Vagina (tissue), 2 donors: ENCODE measurements at regions not wholly inside any gene's neighbourhood (a gene's known extent, or its start where the extent isn't known, plus 50 kb on each side); places are given as distances from the start of the nearest gene placed in this dataset.
"Not testable (repeated sequence)": the region's sequence is repeated elsewhere in the genome, so short reads cannot be mapped to it uniquely, and the experiment has no call there.

Experiments used
- DNase-seq, 2 donors: peaks; one replicate each; pipeline ENCODE4 v3.0.0-alpha.2; 2017; ENCODE audit errors: extremely low spot score in 2 of 2
- H3K27ac ChIP-seq: fragments of 200-600 bp; sonication (generic); one replicate; pipeline ENCODE4 v1.5.1; 2019
- H3K27me3 ChIP-seq: fragments of 200-600 bp; sonication (generic); one replicate; pipeline ENCODE4 v1.5.1; 2019
- H3K36me3 ChIP-seq, 2 donors: fragments of 200-600 bp; sonication (generic); one replicate each; pipeline ENCODE4 v1.5.1; 2017 to 2019
- H3K4me1 ChIP-seq: fragments of 200-600 bp; sonication (generic); one replicate; pipeline ENCODE4 v1.5.1; 2019
- H3K4me3 ChIP-seq, 2 donors: fragments of 200-600 bp; sonication (generic); 1 replicate in 1 of 2; 2 replicates in 1 of 2; pipeline ENCODE4 v1.5.1; 2016 to 2019
- H3K9me3 ChIP-seq: fragments of 200-600 bp; sonication (generic); one replicate; pipeline ENCODE4 v1.5.1; 2019
- CTCF ChIP-seq, 3 experiments: fragments of 450-650 bp in 2 of 3; fragments of 200-600 bp in 1 of 3; sonication (generic) in 1 of 3; IDR thresholded peaks; one replicate each; pipeline ENCODE4 v1.5.1; 2017 to 2019; ENCODE audit warnings: antibody characterized with exemption in 3 of 3, mild to moderate bottlenecking in 2 of 3, moderate library complexity in 2 of 3
- POLR2A ChIP-seq, 2 donors: fragments of 450-650 bp; IDR thresholded peaks; one replicate each; pipeline ENCODE4 v1.6.1; 2017; ENCODE audit warnings: antibody characterized with exemption in 2 of 2, mild to moderate bottlenecking in 2 of 2, moderate library complexity in 2 of 2
- POLR2AphosphoS5 ChIP-seq, 2 donors: sonication (generic); formaldehyde crosslinking; IDR thresholded peaks; one replicate each; pipeline ENCODE4 v1.9.0; 2017; ENCODE audit warnings: antibody characterized with exemption in 2 of 2, mild to moderate bottlenecking in 2 of 2, low read depth in 1 of 2; ENCODE audit not compliant: insufficient read depth in 1 of 2
- intact Hi-C: fragments of 100-400 bp; cut with DNase I; formaldehyde crosslinking; loops from one replicate; pipeline ENCODE4 v1.15.1; 2023

- Histone ChIP-seq H3K4me3 (no peak overlapping the region), H3K4me1 (no peaks in the 10 kb centered on the region), H3K36me3 (no peaks in the 10 kb centered on the region), H3K9me3 (no peaks in the 10 kb centered on the region), H3K27me3 (no peaks in the 10 kb centered on the region), H3K27ac (no peak overlapping the region)
- TF ChIP-seq POLR2AphosphoS5 (IDR thresholded peaks at IDR 0.05; ENCODE audit: insufficient read depth in 1 of 2, low read depth in 1 of 2) (no peak), CTCF (IDR thresholded peaks at IDR 0.05) (no peak), POLR2A (IDR thresholded peaks at IDR 0.05) (no peak)
- intact Hi-C loops: no loop called here
- no peak for DNase-seq
Measured at GRCh38 chr4:160110891-160111290, 1008.0 kb downstream of the RAPGEF2 start.

DNA sequence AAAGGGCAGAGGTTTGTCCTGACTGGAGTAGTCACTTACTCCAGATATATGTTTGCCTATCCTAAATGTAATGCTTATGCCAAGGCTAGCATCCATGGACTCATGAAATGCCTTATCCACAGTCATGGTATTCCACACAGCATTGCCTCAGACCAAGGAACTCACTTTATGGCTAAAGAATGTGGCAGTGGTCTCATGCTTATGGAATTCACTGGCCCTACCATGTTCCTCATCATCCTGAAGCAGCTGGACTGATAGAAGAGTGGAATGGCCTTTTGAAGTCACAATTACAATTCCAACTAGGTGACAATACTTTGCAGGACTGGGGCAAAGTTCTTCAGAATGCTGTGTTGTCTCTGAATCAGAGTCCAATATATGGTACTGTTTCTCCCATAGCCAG is 1014.8 kb downstream of the RAPGEF2 start:
- Histone ChIP-seq H3K4me1 (no peaks in the 10 kb centered on the region), H3K27me3 (no peaks in the 10 kb centered on the region), H3K4me3 (no peak overlapping the region), H3K9me3 (no peaks in the 10 kb centered on the region), H3K27ac (no peak overlapping the region), H3K36me3 (no peaks in the 10 kb centered on the region)
- intact Hi-C loops: no loop called here
- TF ChIP-seq POLR2AphosphoS5 (IDR thresholded peaks at IDR 0.05; ENCODE audit: insufficient read depth in 1 of 2, low read depth in 1 of 2): no peak
- TF ChIP-seq POLR2A (IDR thresholded peaks at IDR 0.05): no peak
- TF ChIP-seq CTCF (IDR thresholded peaks at IDR 0.05): no peak
- DNase-seq: no peak

DNA sequence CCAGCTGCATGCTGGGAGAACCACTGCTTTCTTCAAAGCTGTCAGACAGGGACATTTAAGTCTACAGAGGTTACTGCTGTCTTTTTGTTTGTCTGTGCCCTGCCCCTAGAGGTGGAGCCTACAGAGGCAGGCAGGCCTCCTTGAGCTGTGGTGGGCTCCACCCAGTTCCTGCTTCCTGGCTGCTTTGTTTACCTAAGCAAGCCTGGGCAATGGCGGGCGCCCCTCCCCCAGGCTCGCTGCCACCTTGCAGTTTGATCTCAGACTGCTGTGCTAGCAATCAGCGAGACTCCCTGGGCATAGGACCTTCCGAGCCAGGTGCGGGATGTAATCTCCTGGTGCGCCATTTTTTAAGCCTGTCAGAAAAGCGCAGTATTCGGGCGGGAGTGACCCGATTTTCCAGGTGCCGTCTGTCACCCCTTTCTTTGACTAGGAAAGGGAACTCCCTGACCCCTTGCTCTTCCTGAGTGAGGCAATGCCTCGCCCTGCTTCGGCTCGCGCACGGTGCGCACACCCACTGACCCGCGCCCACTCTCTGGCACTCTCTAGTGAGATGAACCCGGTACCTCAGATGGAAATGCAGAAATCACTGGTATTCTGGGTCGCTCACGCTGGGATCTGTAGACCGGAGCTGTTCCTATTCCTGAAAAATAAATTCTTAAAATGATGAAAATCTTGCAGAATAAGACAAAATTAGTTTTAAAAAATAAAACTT is 1022.9 kb downstream of the RAPGEF2 start:
- H3K9me3 ChIP-seq, H3K4me3 ChIP-seq, H3K27me3 ChIP-seq, H3K27ac ChIP-seq, H3K4me1 ChIP-seq, intact Hi-C loops, DNase-seq, H3K36me3 ChIP-seq: not testable (repeated sequence)

GRCh38 chr4:160127211-160127610 is 1024.3 kb downstream of the RAPGEF2 start:
- Histone ChIP-seq H3K4me3 (no peak overlapping the region), H3K4me1 (no peaks in the 10 kb centered on the region), H3K27me3 (no peaks in the 10 kb centered on the region), H3K27ac (no peak overlapping the region), H3K9me3 (no peaks in the 10 kb centered on the region), H3K36me3 (no peaks in the 10 kb centered on the region)
- DNase-seq: no peak
- TF ChIP-seq POLR2AphosphoS5 (IDR thresholded peaks at IDR 0.05; ENCODE audit: insufficient read depth in 1 of 2, low read depth in 1 of 2): no peak
- no peak for TF ChIP-seq POLR2A (IDR thresholded peaks at IDR 0.05)
- no peak for TF ChIP-seq CTCF (IDR thresholded peaks at IDR 0.05)
- intact Hi-C loops: no loop called here

- H3K27ac ChIP-seq: no peak overlapping the region
- no peak for TF ChIP-seq CTCF (IDR thresholded peaks at IDR 0.05)
- TF ChIP-seq POLR2A (IDR thresholded peaks at IDR 0.05): no peak
- no peak for TF ChIP-seq POLR2AphosphoS5 (IDR thresholded peaks at IDR 0.05; ENCODE audit: insufficient read depth in 1 of 2, low read depth in 1 of 2)
- no peak for DNase-seq
- peaks cover 7% of the 10 kb centered on the region for H3K9me3 ChIP-seq
- no peaks in the 10 kb centered on the region for H3K4me1 ChIP-seq
- H3K36me3 ChIP-seq: no peaks in the 10 kb centered on the region
- H3K4me3 ChIP-seq: no peak overlapping the region
- intact Hi-C loops: no loop called here
- H3K27me3 ChIP-seq: no peaks in the 10 kb centered on the region
Measured at GRCh38 chr4:160129439-160129838, 1026.6 kb downstream of the RAPGEF2 start.
